Stimulated activated CD4-positive, alpha-beta T cell treated with anti-CD3 and anti-CD28 coated beads, TNF-alpha, amount 100 ng/mL, for 48 hours (primary cell): ENCODE measurements at regions not wholly inside any gene's neighbourhood (a gene's known extent, or its start where the extent isn't known, plus 50 kb on each side); places are given as distances from the start of the nearest gene placed in this dataset.

Experiments
- DNase-seq, 3 donors: peaks; one replicate each; pipeline ENCODE4 v3.0.0-alpha.2; 2020; ENCODE audit warnings: low read depth in 3 of 3

- no peak for DNase-seq
Observed at GRCh38 chr14:99077076-99077843, 194.7 kb downstream of the BCL11B start.

GRCh38 chr14:99077844-99078236 is 194.2 kb downstream of the BCL11B start:
- no peak for DNase-seq

GRCh38 chr14:99078426-99078825 is 193.6 kb downstream of the BCL11B start:
- DNase-seq, result no peak

- no peak for DNase-seq
Observed at GRCh38 chr14:99079061-99079727, 192.8 kb downstream of the BCL11B start.

GRCh38 chr14:99080306-99080705 is 191.7 kb downstream of the BCL11B start:
- DNase-seq, result no peak

- DNase-seq, result no peak
Observed at GRCh38 chr14:99081156-99081765, 190.7 kb downstream of the BCL11B start.

- DNase-seq, result no peak
Observed at GRCh38 chr14:99081880-99082279, 190.1 kb downstream of the BCL11B start.

GRCh38 chr14:99093532-99094517 is 178.2 kb downstream of the BCL11B start:
- DNase-seq, result no peak

GRCh38 chr14:99094901-99095300 is 177.1 kb downstream of the BCL11B start:
- DNase-seq, result no peak

- DNase-seq, result no peak
Observed at GRCh38 chr14:99095369-99095768, 176.6 kb downstream of the BCL11B start.

GRCh38 chr14:99098199-99098598 is 173.8 kb downstream of the BCL11B start:
- DNase-seq, result no peak

- DNase-seq, result no peak
Observed at GRCh38 chr14:99099051-99099787, 172.8 kb downstream of the BCL11B start.

- no peak for DNase-seq
Observed at GRCh38 chr14:99100497-99101270, 171.3 kb downstream of the BCL11B start.

GRCh38 chr14:99101855-99102461 is 170.0 kb downstream of the BCL11B start:
- DNase-seq, result no peak

- DNase-seq, result no peak
Observed at GRCh38 chr14:99116741-99117295, 155.2 kb downstream of the BCL11B start.

- DNase-seq, result no peak
Observed at GRCh38 chr14:99117671-99118045, 154.3 kb downstream of the BCL11B start.

- DNase-seq, result no peak
Observed at GRCh38 chr14:99118046-99118721, 153.8 kb downstream of the BCL11B start.

- no peak for DNase-seq
Observed at GRCh38 chr14:99118946-99119345, 153.1 kb downstream of the BCL11B start.
